ENCODE measurements at regions not wholly inside any gene's neighbourhood (a gene's known extent, or its start where the extent isn't known, plus 50 kb on each side); places are given as distances from the start of the nearest gene placed in this dataset.
"Not testable (repeated sequence)": the region's sequence is repeated elsewhere in the genome, so short reads cannot be mapped to it uniquely, and the experiment has no call there.

- no peak for DNase-seq
These were observed 561.1 kb downstream of the MN1 start for GRCh38 chr22:27240298-27241075.

GRCh38 chr22:27241430-27242321, 559.9 kb downstream of the MN1 start:
- DNase-seq = no peak

DNA sequence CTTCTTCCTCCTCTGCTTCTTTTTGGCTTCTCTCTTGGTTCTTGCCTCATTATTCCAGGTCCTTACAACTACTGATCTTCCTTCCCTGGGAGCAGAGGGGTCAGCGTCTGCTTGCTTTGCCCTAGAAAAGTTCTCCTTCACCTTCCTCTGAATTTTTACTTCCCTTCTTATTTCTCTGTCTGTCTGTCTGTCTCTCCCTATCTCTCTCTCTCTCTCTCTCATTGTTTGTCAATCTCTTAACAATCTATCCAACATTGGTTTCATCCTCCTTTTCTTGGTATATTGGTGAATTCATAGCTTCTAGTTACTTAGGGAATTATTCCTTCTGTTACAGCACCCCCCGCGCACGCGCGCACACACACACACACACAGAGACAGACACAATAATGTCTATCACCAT, 559.1 kb downstream of the MN1 start:
- DNase-seq = no peak

DNA sequence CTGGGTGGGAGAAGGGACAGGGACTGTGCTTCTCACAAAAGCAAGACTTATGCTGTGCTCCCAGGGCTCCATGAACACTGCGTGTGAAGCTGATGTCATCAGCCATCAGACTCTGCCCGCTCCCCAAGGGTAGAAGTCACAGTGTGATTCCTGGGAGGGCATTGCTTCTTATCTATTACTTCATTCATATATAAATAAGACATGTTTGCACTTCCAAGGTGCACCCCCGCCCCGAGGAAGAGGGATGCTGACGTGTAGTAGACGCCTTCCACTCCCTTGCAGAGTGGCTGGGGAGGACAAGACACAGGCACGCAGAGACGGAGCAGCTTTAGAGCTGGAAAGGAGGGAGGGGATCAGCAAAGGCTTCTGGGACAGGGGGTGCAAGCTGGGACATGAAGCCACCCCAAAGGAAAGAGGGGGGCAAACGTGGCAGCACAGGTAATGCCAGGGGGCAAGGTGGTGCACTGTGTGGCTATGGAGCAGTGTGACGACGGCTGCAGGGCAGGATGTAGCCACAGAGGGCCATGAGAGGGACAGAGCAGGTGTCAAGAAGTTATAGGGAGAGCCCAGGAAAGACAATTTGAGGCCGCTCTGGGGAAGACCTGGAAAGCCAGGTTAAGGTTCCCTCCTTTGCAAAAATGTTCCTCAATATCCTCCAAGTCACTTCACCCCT, 558.5 kb downstream of the MN1 start:
- DNase-seq = no peak

- no peak for DNase-seq
These were observed 557.2 kb downstream of the MN1 start for GRCh38 chr22:27244328-27244727.

GRCh38 chr22:27245056-27245455, 556.5 kb downstream of the MN1 start:
- DNase-seq = no peak

DNA sequence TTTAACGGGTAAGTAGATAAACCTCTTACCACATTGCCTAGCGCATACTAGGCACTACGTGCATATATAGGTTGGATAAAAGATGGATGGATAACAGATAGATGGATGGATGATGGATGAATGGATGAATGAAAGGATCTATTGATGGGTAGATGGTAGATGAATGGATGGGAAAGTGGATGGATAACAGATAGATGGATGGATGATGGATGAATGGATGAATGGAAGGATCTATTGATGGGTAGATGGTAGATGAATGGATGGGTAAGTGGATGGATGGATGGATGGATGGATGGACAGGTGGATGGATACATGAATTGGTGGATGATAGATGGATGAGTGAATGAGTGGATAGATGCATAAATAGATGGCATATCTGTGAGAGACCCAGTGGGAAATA, 555.0 kb downstream of the MN1 start:
- DNase-seq = no peak

GRCh38 chr22:27247701-27248434, 553.7 kb downstream of the MN1 start:
- DNase-seq = no peak

DNA sequence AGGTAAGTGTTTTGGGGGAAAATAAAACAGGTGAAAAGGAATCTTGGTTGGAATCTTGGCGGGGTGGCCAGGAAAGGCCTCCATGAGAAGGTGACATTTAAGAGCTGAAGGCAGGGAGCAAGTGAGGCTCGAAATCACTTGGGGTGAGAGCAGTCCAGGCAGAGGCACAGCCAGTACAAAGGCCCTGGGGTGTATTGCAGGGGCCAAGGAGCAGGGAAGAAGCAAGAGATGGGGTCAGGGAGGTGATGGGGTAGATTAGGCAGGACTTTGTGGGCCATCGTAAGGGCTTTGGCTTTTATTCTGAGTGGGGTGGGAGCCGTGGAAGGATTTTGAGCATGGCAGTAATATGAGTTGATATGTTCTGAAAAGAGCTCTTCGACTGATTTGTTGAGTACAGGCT, 551.1 kb downstream of the MN1 start:
- no peak for DNase-seq

DNA sequence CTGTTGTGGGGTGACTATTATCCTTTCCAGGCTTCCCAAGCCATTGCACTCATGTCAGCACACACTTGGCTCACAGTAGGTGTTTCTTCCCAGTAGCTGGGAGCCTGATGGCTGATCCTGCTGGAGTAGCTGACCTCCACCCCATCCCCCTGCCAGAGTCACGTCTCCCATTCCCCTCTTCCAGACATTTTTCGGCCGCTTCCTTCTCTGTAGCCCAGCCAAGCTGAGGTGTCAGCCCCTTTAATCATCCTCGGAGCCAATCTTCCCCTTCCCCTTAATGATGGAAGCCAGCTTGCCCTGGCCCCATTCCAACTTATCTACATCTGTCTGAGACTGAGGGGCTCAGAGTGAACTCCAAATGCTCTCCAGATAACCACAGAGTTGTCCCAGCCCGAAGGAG, 550.7 kb downstream of the MN1 start:
- DNase-seq = no peak

DNA sequence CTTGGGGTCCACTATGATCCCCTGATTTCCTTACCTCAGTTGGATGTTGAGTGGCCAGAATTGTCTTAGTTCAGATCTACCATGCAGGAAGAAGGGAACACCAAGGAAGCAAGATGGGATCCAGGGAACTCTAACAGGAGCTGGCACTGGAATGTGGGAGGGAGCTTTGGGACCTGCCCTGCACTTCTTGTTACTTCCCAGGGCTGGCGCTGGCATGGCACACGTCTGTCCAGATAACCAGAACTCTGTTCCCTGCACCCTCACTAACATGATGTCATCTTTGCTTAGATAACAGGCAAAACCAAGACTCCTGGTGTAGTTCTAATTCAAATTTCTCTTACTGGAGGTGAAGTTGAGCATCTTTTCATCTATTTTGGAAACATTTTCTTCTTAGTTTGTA, 550.0 kb downstream of the MN1 start:
- no peak for DNase-seq

DNA sequence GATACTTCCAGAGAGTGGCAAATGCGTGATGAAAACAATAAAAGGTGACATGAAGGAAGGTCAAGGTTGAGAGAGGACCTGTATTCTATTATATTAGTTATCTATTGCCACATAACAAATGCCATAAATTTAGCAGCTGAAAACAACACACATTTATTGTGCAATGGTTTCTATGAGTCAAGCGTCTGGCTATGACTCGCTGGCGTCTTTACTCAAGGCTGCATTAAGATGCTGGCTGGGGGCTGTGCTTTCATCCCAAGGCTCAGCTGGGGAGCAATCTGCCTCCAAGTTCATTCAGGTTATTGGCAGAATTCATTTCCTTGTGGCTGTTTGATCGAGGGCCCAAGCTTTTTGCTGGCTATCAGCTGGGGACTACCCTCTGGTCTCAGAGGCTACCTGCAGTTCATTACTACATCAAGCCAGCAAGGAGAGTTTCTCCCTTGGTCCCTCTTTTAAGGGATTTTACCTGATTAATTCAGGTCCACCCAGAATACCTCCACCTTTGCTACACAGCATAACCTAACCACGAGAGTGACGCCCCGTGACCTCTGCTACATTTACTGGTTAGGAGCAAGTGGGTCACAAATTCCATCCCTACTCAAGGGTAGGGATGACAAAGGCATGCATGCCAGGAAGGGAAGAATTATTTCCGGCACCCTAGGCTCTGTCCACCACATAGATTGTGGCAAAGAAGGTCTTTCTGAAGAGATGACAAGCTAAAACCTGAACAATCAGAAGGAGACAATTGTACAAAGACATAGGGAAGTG, 549.1 kb downstream of the MN1 start:
- DNase-seq = no peak

DNA sequence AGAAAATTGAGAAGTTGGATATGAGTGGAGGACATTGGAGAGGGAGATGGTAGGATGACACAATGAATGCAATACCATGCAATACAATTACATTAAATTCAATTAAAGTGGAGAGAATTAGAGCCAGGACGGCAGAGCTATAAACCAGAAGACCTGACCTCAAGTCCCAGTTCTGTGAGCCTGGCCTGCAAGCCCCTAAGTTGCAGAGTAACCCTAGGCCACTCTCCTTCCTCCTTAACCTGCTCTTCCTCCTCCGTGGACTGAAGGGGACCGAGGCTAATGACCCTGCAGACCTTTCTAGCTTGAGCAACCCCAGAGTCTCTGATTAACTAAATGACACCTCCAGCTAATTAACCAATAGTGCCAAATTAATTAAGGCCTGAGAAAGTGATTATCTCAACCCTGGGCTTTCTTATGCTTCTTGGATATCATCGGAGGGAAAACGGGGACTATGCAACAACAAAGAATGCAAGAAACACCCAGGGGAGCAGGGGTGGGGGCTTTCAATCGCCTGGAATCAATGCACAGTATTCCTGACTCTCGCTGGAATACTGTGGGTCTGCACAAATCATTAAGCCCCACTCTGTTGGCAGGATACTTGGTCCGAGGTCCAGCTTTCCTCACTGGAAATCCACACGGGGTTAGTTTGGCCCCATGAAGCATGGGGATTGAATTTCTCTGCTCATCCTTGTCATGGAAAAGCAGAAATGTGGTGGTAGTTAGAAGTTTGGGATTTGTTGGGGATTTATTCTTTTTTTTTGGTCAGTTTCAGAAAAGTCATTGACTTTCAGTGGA, 548.3 kb downstream of the MN1 start:
- no peak for DNase-seq

GRCh38 chr22:27254063-27254462, 547.5 kb downstream of the MN1 start:
- not testable (repeated sequence) for DNase-seq

DNA sequence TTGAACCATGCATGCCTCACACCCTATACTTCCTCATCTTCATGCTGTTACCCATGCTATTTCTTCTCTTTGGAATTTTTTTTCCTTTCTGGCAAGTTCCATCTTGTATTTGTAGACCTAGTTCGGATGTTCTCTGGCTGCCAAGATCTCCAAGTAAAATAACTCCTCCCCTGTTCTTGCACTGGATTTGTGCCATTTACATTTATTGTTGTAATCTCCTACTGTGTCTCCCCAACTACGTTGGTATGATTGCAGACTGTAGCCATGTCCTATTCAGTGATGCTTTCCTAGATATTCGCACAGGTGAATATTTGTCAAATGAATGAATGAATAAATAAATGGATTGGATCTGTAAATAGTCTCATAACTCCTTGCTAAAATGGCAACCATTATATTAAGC, 546.0 kb downstream of the MN1 start:
- no peak for DNase-seq

- no peak for DNase-seq
These were observed 543.6 kb downstream of the MN1 start for GRCh38 chr22:27257987-27258386.

DNA sequence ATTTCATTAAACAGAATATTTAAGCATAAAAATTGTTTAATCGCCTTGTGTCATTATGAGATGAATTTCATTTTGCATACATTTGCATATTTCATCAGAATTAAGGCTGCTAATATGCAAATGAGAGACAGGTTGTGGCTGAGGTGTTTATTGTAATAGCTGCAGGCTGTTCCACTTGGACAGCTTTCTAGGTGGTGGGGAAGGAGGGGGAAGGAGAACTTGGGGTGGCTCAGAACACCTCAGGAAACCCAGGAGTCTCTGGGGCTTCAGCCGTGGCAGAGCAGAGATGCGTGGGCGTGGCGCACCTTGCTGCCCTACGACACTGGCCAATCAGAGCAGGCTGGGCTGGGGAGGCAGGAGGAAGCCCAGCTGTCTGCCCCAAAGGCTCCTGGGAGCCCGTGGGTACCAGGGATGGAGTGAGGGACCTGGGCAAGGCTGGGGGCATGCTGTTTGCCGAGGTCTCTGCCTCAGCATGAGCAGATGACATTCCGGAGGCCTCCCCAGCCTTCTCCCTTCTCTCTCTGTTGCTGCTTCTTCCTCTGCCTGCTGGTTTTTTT, 542.9 kb downstream of the MN1 start:
- DNase-seq = no peak

GRCh38 chr22:27259433-27259832, 542.1 kb downstream of the MN1 start:
- DNase-seq = no peak

- DNase-seq = no peak
These were observed 541.4 kb downstream of the MN1 start for GRCh38 chr22:27260087-27260698.

- no peak for DNase-seq
These were observed 539.2 kb downstream of the MN1 start for GRCh38 chr22:27262361-27262760.

Data from activated CD4-positive, alpha-beta T cell treated with anti-CD3 and anti-CD28 coated beads, Interleukin-2, amount 50 U/mL, for 4 hours (primary cell).